Activated gamma-delta T cell treated with Interleukin-2 at 50 U/mL for 16 hours (primary cell): ENCODE measurements at regions not wholly inside any gene's neighbourhood (a gene's known extent, or its start where the extent isn't known, plus 50 kb on each side); places are given as distances from the start of the nearest gene placed in this dataset.

Experiments
- DNase-seq: peaks from one replicate; pipeline ENCODE4 v3.0.0-alpha.2; 2020

DNA sequence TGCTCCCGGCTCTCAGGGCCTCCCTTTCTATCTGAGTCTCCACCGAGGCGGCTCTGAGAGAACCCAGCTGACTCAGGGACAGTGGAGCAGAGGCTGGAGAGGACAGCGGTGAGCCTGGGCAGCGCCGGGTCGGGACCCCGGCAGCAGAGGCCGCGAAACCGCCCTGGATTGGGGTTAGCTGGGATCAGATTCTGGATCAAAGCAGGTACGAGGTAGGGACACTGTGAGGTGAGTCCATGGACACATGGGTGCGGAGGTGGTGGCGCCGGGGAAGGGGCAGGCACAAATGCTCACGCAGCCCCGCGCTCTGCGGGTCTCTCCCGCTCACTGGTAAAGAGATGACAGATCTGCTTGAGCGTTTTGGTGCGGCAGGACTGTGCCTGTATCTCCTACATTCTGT is 146.4 kb upstream of the GGTLC1 start:
- DNase-seq = no peak

DNA sequence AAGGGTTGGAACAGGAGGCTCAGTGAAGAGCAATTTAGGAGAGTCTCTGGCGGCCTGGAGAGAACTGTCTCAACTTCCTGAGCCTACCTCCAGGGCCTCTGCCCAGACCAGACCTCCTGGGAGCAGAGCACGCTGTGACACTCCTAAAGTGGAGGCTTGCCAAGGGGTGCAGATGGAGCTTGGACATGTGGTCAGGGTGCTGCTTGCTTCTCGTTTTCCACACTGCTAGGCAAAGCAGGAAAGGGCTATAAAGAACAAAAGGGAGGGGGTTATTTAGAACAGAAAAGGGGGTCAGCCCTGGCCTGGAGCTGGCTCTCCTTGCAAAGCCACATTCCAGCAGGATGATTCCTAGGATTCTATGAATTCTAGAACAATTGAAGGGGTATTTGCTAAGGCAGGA is 145.7 kb upstream of the GGTLC1 start:
- DNase-seq = no peak

DNA sequence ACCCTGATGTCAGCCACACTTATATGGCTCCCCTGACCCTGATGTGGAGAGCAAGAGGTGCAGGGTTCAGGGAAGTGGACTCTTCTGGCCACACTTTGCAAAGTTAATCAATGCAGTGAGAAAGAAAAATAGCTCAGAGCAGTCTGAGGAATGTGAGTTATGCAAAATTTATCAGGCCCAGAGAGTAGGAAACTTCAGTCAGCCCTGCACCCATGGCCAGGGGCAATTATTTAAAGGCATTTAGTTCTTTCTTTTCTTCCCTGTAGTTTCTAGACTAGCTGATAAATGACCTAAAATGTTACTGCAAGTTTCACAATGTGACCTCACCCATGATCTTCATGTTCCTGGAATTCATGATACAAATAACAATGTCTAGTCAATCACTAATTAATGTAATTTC is 143.7 kb upstream of the GGTLC1 start:
- no peak for DNase-seq

DNA sequence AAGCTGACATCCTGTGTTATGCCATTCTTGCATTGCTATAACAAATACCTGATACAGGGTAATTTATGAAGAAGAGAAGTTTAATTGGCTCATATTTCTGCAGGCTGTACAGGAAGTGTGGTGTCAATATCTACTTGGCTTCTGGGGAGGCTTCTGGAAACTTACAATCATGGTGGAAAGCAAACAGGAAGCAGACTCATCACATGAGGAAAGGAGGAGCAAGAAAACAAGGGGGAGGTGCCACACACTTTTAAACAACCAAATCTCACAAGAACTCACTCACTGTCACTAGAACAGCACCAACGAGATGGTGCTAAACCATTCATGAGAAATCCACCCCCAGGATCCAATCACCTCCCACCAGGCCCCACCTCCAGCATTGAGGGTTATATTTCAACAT is 143.1 kb upstream of the GGTLC1 start:
- DNase-seq = no peak

DNA sequence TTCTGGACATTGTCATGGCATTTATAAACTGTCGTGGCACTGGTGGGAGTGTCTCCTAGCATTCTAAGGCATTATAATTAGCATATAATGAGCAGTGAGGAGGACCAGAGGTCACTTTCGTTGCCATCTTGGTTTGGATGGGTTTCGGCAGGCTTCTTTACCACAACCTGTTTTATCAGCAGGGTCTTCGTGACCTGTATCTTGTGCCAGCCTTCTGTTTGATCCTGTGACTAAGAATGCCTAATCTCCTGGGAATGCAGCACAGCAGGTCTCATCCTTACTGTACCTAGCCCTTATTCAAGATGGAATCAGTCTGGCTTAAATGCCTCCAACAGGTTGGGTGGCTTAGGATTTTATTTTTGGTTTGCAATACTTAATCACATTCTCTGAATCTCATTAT is 142.7 kb upstream of the GGTLC1 start:
- no peak for DNase-seq

DNA sequence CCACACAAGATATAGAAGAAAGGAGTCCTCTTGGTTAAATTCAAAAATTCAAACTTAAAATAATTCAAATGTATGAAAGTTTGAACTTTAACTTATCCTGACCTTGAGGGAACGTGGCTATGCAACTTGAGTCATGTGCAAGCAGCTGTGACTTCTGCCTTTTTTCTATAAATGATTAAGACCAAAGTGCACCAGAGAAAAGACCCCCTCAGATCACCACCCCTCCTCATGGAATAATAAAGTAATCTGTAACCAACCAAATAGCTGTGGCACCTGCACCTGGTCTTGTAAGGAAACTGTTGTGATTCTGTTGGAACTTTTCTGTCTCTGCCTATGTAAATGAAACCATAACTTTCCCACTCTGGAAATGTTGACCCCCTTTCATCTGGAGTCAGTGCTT is 141.1 kb upstream of the GGTLC1 start:
- DNase-seq = no peak

DNA sequence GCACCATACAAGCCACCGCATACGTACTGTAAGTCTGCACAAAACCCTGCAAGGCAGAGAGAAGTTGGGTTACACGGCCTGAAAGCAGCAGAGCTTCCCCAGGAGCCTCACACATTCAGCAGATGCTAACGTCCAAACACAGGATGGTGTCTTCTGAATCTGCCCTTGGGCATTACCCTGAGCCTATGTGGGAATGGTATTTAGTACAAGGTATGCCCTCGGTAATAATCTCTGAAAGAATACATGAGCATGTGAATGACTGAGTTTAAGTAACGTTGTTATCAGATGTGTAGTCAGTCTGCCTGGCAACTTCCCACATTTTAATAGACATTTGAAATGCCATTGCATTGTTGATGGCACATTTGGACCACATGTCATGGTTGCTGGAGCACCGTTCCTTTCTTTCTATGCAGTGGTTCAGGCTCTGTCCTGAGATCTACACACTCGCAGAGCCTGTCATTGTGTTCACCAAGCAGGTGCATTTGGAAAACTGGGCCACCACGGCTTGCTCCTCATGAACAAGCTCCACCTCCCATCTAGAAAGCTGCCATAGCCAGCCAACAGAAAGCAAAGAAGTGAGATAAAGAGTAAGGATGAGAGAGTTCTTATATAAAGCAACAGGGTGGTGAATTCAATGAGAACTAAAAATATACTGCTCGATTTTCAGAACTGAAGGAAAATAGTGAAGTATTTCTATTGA is 136.5 kb upstream of the GGTLC1 start:
- no peak for DNase-seq

DNA sequence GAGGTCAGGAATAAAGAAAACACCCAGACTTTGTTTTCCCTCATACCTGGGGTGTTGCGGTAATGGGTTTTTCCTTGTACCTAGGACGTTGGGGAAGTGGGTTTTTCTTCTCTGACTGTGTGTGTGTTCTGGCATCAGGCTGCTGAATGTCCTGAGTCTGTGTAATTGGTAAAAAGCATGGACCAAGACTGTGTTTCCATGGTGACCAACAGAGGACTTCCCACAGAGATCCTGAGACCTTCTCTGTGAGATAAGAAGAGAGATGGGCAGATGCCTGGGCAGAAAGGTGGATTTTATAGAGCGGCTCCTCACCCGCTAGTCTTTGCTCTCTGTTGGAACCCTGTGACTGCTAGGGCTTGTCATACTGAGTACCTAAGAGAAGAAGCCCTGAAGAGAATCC is 135.4 kb upstream of the GGTLC1 start:
- DNase-seq = no peak

DNA sequence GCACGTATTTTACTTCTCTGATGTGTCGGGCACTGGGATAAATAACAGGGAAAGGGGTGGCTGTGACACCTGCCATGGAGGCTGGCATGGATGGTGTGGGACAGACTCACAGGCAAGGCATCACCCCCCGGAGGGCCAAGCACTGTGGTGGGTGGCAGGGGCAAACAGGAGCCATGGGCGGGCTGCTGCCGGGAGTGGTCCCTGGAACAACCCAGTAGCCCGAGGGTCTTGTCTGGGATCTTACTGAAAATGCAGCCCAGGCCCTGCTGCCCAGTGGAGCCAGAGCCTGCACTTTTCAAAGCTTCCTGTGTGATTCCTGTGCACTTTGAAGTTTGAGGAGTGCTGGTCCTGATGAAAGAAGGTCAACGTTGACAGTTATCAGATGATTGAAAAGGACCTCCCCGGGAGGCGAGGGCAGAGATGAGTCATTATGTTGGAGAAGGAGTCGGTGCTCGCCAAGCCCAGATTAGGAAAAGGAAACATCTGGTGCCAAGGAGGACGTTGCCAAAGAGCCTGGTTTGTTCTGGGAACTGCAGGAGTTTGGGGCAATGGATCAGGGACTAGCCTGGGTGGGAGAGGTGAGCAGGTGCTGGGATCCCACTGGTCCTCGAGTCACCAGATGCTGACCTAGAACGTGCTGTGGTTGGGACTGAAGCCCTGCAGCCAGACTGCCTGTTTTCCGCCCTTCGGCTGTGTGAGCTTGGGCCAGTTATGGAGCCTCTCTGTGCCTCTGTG is 130.0 kb upstream of the GGTLC1 start:
- DNase-seq = no peak

DNA sequence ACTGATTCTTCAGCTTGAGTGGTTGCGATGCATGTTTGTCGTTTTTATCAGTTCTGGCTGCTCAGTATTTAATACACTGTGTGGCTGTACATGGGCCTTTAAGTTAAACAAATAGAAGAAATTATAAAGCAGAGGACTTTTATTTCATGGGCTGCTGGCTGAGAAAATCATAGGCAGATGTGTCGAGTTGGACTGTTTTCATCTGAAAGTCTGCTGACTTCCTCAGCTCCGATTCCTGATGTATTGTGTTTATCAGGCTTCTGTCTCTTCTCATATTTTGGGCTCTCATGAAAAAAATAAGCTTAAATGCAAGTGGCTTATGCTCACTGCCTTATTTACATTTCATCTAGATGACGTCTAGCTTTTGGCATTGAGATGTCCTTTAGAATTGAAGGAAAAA is 129.5 kb upstream of the GGTLC1 start:
- no peak for DNase-seq

DNA sequence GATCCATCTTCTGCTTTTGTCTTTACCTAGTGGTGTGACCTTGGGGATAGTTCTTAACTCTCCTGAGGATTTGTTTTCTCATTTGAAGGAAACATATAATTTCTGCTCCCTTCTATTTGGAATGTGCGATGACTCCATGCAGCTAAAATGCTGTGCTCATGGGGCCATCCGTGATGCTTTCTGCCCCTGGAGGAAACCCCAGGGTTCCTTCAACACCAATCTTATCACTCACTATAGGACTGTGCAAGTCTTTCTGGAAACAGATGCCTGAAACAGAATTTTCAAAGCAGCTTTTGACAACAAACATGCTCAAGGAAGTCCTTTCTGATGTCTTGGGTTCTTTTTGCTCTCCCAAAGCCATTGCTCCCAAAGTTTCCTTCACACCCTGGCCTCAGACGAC is 128.8 kb upstream of the GGTLC1 start:
- no peak for DNase-seq

DNA sequence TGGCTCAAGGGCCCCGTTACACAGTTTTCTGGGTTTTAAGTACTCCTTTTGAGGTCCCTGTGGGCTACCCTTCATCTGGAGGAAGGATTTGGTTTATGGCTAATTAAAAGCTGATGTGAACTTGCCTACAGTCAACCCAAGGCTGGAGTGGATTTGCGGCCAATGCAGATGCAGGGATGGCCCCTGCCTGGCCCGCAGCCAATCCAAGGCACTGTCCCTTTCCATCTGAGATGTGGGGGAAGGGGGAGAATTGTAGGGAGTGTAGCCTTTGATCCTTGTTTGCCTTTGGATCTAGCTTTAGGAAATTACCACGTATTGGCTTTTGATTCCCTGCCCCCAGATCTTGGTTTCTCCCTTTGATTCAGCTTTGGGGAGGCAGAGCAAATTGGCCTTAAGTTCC is 128.0 kb upstream of the GGTLC1 start:
- no peak for DNase-seq

DNA sequence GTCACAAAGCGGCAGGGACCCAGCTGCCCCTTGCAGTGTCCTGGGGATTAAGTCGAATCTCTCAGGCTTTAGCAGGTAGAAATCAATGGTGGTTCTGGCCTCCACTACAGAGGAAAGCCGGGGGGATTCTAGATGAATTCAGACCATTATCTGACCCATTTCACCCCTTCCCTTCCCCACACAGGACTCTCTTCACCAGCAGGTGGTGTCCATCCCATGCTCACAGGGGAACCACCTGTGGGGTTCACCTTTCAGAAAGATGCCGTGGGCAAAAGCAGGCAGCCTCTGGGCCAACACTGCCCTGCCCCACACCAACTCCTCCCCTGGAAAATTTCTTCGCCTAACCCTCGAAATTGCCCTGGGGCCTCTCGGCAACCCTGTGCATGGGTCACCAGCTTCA is 123.8 kb upstream of the GGTLC1 start:
- DNase-seq = no peak

DNA sequence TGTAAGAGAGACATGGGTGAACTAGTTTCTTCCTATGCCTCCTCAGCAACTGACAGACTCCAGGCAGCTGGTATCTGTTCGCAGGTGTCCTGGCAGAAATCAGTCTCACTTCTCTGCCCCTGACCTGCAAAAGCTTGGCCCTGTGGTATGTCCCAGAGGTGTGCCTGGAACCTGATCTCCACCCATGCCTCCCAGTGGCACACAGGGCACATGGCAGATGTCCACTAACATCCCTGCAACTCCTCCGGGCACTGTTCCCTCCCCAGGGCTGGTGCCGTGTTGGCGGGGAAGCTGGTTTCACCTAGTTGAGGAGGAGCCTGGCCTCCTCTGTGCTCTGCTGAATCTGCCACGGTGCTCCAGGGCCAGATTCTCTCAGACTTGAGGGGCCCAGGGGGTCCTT is 123.3 kb upstream of the GGTLC1 start:
- no peak for DNase-seq

DNA sequence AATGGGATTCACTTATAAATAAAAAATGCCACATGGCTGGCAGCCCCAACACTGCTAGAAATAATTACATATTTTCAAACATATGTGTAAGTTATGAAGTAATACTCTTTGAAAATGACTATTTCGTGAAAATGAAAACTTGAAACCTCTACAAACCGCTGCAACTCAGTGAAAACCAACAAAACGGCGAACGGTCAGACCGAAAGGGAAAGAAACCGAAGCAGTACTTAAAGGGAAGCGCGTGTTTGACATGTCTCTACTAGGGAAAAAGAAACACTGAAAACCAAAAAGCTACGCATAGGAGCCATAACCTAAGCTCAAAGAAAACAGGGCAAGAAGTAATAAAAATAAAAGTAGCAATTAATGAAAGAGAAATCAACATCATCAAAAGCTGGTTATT is 121.0 kb upstream of the GGTLC1 start:
- DNase-seq = no peak

DNA sequence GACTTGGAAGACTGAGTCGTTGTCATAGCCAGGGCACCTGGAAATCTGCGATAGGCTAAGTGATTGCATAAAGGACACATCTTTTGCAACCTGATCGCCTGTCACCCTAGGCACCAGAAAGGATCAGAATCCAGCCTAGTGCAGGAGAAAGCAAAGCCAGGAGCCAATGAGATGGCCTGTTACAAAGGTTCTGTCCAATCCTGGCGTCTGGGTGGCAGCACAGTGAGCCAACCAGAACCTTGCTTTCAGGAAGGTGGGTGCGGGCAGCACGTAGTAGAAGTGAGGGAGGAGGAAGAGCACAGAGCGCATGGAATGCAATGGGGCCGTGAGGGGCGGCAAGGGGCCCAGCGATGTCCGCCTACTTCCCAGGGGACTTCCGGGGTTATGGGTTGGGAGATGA is 120.4 kb upstream of the GGTLC1 start:
- DNase-seq = peak; percentile 24

DNA sequence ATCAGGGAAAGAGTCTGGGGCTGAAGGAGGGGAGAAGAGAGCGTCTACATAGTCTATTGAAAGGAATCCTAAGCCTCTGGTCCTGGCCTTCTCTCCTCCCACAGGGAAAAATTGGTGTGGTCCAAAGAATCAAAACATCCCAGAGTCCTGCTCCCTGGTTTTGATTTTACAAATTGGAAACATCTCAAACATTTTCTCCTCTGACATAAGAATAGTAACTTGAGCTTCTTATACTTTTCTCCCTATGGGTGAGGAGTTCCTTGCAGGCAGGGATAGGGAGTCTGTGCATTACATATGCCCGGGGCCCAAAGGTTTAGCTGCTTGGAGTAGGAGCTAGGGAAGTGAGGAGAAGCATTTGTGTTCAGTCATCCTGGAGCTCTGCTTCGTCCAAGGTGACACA is 120.0 kb upstream of the GGTLC1 start:
- DNase-seq = no peak

DNA sequence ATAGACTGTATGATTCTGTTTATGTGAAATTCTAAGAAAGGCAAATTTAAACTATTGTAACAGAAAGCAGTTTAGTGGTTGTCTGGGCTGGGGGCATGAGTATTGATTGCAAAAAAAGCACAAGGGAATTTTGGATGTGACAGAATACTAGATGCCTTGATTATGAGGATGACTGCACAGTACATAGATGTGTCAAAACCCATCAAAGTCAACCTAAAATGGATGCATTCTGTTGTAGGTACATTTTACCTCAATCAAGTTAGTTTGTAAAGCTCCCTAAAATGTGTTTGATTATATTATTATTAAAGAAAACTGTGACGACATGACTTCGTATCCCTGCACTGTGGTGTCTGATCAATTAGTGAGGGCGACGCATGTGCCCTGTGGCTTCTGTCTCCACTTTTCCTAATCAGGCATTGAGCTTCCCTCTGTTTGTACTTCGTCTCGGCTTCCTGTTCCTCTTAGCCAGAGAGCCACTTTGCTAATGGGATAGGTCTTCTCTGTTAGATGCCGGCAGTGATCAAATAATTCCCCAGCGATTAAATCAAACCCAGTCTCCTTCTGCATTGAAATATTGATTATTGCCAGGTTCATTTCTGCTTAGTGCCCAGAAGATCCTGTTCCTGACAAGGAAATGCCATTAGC is 118.3 kb upstream of the GGTLC1 start:
- DNase-seq = no peak

DNA sequence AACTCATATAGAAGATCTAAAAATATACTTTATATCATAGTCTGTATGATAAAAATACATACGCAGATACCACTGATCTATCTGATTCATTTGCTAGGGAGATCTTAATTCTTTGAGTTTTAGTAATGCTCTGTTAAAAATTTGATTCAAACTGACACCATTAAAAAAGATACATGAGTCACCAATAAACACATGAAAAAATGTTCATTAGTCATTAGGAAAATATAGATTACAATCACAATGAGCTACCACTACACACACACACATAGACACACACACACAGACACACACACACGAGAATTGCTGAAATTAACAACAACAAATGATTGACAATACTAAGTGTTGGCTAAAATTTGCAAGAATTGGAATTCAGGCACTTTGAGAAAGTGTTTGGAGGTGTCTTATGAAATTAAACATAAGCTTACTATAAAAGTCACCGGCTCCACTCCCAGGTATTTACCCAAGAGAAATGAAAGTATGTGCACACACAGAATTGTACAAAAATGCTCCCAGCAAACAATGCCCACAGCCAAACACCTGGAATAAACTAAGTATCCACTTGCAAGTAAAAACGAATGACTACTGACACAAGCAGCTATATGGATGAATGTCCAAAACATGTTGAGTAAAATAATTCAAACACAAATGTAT is 117.7 kb upstream of the GGTLC1 start:
- DNase-seq = no peak

DNA sequence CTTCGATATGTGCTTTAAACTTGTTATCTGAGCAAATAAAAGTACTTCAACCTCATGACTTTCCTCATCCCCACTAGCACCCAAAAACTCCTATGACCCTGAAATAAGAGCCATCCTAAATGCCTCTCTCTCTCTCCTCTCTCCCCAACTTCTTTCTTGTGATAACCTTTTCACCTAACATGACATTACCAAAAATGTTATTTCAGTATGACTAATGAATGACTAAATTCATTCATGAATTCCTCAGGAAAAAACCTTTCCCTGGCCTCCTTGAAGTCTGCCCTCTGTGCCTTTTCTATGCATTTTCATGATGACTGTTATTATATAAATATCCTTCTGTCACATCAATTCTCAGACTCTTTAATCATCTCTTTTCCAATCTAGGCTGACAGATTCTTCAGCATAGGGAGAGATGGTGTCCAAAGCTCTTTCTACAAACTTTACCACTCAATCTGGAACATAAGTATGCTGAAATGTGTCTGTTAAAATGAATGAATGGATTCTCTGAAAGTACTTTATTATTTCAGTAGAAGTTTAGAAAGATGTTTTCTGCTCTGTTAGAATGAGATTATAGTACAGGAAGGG is 114.3 kb upstream of the GGTLC1 start:
- DNase-seq = no peak

DNA sequence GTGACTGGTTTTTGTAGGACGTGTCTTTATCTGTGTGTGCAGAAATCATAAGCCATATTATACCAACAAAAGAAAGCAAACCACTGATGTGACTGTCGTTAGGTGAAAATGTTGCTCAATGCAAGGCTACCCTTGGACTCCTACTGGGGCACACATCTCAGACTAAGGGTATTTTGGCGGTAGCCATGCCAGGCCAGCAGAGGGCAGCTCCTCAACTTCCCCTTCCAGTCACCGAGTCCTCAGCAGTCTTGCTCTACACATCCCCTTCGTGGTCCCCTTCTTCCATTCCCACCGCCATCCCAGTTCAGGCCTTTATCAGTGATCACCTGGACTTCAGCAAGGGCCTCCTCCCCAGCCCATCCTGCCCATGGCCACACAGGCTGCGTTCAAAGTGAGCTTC is 113.7 kb upstream of the GGTLC1 start:
- DNase-seq = no peak

DNA sequence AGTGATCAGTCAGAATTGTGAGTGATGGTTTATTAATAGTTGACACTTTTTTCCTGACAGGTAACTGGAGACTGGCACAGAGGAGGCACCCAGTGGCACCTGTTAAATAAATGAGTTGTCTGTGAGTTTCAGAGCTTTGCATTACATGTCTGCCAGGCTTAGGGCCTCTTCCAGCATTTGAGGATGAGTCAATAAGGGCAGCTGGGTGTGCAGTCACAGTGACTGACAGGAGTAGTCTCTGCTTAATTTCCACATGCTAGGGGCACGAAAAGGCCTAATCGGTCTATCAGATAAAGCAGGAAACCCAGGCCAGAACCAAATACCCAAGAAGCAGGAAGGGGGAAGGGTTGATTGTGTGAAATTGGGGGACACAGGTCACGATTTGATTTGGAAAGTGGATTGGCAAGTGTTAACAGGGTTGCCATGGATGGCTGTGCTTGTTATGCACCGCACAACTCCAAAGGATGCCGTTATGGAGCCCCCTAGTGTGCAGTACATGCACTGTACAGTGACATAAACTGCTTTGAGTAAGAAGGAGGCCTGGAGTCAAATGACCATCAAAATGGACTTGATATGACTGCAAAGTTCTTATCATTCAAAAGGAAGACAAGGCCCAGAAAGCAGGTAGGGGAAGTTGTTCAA is 111.9 kb upstream of the GGTLC1 start:
- peak; percentile 62 for DNase-seq

DNA sequence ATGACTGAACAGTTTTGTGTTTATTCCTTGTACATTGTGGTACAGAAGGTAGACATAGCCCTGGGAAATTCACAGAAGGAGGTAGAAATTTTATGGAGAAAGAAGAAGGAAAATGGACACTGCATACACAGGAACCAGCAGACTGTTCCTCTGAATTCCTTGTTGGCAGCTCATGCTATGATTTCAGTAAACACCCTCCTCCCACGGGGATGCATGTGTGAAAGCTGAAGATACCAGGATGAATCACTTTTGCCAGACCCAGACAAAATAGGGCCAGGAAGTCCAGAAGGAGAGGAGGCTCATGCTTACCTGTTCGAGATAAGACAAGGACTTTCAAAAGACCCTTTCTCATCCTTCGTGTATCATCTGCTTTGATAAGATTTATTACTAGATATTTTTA is 110.3 kb upstream of the GGTLC1 start:
- DNase-seq = no peak
